Esophagus muscularis mucosa (tissue), 4 donors: ENCODE measurements at regions not wholly inside any gene's neighbourhood (a gene's known extent, or its start where the extent isn't known, plus 50 kb on each side); places are given as distances from the start of the nearest gene placed in this dataset.

ENCODE experiments used
- DNase-seq: peaks from one replicate; pipeline ENCODE4 v3.0.0-alpha.2; 2017; ENCODE audit errors: extremely low spot score
- H3K27ac ChIP-seq, 4 donors: fragments of 200-600 bp; sonication (generic); replicated peaks in 1 of 4; 1 replicate in 3 of 4; 2 replicates in 1 of 4; pipeline ENCODE4 v1.5.1; 2016 to 2019; ENCODE audit warnings: mild to moderate bottlenecking in 1 of 4
- H3K27me3 ChIP-seq, 4 donors: fragments of 200-600 bp; sonication (generic); one replicate each; pipeline versions ENCODE4 v1.5.1 to v1.6.0; 2016 to 2019
- H3K36me3 ChIP-seq, 4 donors: fragments of 200-600 bp; sonication (generic); one replicate each; pipeline ENCODE4 v1.5.1; 2016 to 2019
- H3K4me1 ChIP-seq, 4 donors: fragments of 200-600 bp; sonication (generic); one replicate each; pipeline ENCODE4 v1.5.1; 2016 to 2019
- H3K4me3 ChIP-seq, 4 donors: fragments of 200-600 bp; sonication (generic); 1 replicate in 2 of 4; 2 replicates in 2 of 4; pipeline ENCODE4 v1.5.1; 2016 to 2019; ENCODE audit warnings: mild to moderate bottlenecking in 4 of 4, moderate library complexity in 1 of 4
- H3K9me3 ChIP-seq, 4 donors: fragments of 200-600 bp; sonication (generic); 1 replicate in 3 of 4; 2 replicates in 1 of 4; pipeline ENCODE4 v1.5.1; 2016 to 2019
- EP300 ChIP-seq: sonication (generic); formaldehyde crosslinking; IDR thresholded peaks from one replicate; pipeline ENCODE4 v1.6.1; 2017; ENCODE audit warnings: antibody characterized with exemption
- POLR2A ChIP-seq: fragments of 450-650 bp; IDR thresholded peaks from one replicate; pipeline ENCODE4 v1.6.1; 2017; ENCODE audit warnings: antibody characterized with exemption, moderate library complexity, mild to moderate bottlenecking, low read depth
- POLR2AphosphoS5 ChIP-seq, 2 donors: sonication (generic); formaldehyde crosslinking; IDR thresholded peaks; one replicate each; pipeline ENCODE4 v1.6.1; 2017; ENCODE audit warnings: antibody characterized with exemption in 2 of 2
- WGBS: methylation state at CpG from one replicate; pipeline ENCODE4 v1.1.5; 2018; 5-methylcytosine and 5-hydroxymethylcytosine counted together
- intact Hi-C: fragments of 100-400 bp; cut with DNase I; formaldehyde crosslinking; loops from one replicate; pipeline ENCODE4 v1.15.1; 2023
- TF ChIP-seq, protein P1 (sequence below), 3 experiments: fragments of 200-600 bp in 2 of 3; fragments of 450-650 bp in 1 of 3; sonication (generic) in 2 of 3; IDR thresholded peaks; one replicate each; pipeline ENCODE4 v1.5.1; 2017 to 2019; ENCODE audit warnings: antibody characterized with exemption in 3 of 3, mild to moderate bottlenecking in 2 of 3, moderate library complexity in 1 of 3

DNA sequence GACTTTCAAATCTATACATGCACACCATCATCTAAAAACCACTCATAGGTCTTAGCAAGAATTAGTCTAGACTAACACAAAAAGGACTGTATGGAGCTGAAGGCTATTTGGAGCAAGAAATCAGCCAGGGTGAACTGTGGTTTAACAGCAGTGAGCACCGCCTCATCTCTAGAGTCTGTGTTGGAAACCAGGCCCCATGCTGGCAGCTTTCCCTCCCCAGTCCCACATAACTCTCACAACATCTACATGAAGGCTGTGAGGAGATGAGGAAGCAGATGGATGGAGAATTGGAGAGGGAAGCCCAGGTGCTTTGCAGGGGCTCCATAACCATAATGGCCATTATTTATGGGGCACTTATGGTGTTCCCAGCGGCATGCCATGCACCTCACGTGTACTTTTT, 133.2 kb upstream of the TOPAZ1 start:
- DNase-seq, result peak; percentile 62
- no peak for TF ChIP-seq EP300
- no peak for TF ChIP-seq POLR2A
- TF ChIP-seq, protein P1, sequence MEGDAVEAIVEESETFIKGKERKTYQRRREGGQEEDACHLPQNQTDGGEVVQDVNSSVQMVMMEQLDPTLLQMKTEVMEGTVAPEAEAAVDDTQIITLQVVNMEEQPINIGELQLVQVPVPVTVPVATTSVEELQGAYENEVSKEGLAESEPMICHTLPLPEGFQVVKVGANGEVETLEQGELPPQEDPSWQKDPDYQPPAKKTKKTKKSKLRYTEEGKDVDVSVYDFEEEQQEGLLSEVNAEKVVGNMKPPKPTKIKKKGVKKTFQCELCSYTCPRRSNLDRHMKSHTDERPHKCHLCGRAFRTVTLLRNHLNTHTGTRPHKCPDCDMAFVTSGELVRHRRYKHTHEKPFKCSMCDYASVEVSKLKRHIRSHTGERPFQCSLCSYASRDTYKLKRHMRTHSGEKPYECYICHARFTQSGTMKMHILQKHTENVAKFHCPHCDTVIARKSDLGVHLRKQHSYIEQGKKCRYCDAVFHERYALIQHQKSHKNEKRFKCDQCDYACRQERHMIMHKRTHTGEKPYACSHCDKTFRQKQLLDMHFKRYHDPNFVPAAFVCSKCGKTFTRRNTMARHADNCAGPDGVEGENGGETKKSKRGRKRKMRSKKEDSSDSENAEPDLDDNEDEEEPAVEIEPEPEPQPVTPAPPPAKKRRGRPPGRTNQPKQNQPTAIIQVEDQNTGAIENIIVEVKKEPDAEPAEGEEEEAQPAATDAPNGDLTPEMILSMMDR (IDR thresholded peaks at IDR 0.05), result no peak
- no peak for TF ChIP-seq POLR2AphosphoS5 (IDR thresholded peaks at IDR 0.05)
- Histone ChIP-seq H3K27ac (no peak overlapping the region), H3K27me3 (peaks cover 0 to 14% (median 0%) of the 10 kb centered on the region in 4 donors), H3K9me3 (no peaks in the 10 kb centered on the region), H3K36me3 (no peaks in the 10 kb centered on the region), H3K4me1 (peaks cover 0 to 13% (median 9%) of the 10 kb centered on the region in 4 donors), H3K4me3 (no peak overlapping the region)
- intact Hi-C loops, result no loop called here
- 91% methylated on average over 3 of the region's 3 CpGs for WGBS

GRCh38 chr3:44109771-44110361, 131.8 kb upstream of the TOPAZ1 start:
- Histone ChIP-seq H3K4me1 (peaks cover 0 to 13% (median 9%) of the 10 kb centered on the region in 4 donors), H3K9me3 (no peaks in the 10 kb centered on the region), H3K27me3 (peaks cover 0 to 19% (median 0%) of the 10 kb centered on the region in 4 donors), H3K36me3 (no peaks in the 10 kb centered on the region), H3K4me3 (no peak overlapping the region), H3K27ac (no peak overlapping the region)
- intact Hi-C loops, result no loop called here
- no peak for DNase-seq
- 93% methylated on average over 7 of the region's 7 CpGs for WGBS
- TF ChIP-seq POLR2AphosphoS5 (IDR thresholded peaks at IDR 0.05), result no peak
- TF ChIP-seq, protein P1 (IDR thresholded peaks at IDR 0.05), result no peak
- no peak for TF ChIP-seq EP300
- no peak for TF ChIP-seq POLR2A

DNA sequence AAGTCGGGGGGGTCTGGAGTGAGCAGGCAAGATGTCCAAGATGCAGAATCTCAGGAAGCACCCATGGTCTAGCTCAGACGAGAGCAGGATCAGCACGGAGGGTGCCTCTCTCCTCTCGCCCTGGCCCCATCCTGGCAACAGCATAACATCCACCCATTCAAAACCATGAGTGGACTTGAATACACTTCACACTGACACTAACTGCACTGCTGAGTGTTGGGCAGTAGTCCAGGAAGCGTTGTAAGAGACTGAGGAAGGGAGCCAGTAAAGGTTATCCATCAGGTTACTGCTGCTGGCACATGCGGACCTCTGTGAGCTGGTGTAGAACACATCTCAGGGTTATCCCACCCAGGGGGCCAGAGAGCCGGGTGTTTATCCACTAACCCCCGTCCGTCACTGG, 131.0 kb upstream of the TOPAZ1 start:
- Histone ChIP-seq H3K4me1 (peaks cover 0 to 13% (median 9%) of the 10 kb centered on the region in 4 donors), H3K9me3 (no peaks in the 10 kb centered on the region), H3K36me3 (no peaks in the 10 kb centered on the region), H3K27me3 (peaks cover 0 to 25% (median 0%) of the 10 kb centered on the region in 4 donors), H3K27ac (no peak overlapping the region), H3K4me3 (no peak overlapping the region)
- TF ChIP-seq EP300, result no peak
- TF ChIP-seq, protein P1 (IDR thresholded peaks at IDR 0.05), result no peak
- no peak for TF ChIP-seq POLR2A
- TF ChIP-seq POLR2AphosphoS5 (IDR thresholded peaks at IDR 0.05), result no peak
- no peak for DNase-seq
- WGBS, result 62% methylated on average over 6 of the region's 9 CpGs
- intact Hi-C loops, result no loop called here

- no peak overlapping the region for H3K4me3 ChIP-seq
- H3K36me3 ChIP-seq, result no peaks in the 10 kb centered on the region
- WGBS, result 83% methylated on average over 2 of the region's 2 CpGs
- DNase-seq, result no peak
- no peak overlapping the region for H3K27ac ChIP-seq
- intact Hi-C loops, result no loop called here
- H3K27me3 ChIP-seq, result peaks cover 0 to 26% (median 0%) of the 10 kb centered on the region in 4 donors
- H3K4me1 ChIP-seq, result peaks cover 0 to 8% (median 7%) of the 10 kb centered on the region in 4 donors
- TF ChIP-seq EP300 (no peak), POLR2A (no peak), POLR2AphosphoS5 (IDR thresholded peaks at IDR 0.05) (no peak)
- TF ChIP-seq, protein P1 (IDR thresholded peaks at IDR 0.05), result no peak
- no peaks in the 10 kb centered on the region for H3K9me3 ChIP-seq
These were observed 130.2 kb upstream of the TOPAZ1 start for GRCh38 chr3:44111482-44111881.

GRCh38 chr3:44114142-44114541, 127.5 kb upstream of the TOPAZ1 start:
- no peaks in the 10 kb centered on the region for H3K36me3 ChIP-seq
- no peaks in the 10 kb centered on the region for H3K9me3 ChIP-seq
- TF ChIP-seq EP300 (no peak), POLR2AphosphoS5 (IDR thresholded peaks at IDR 0.05) (no peak), POLR2A (no peak)
- TF ChIP-seq, protein P1 (IDR thresholded peaks at IDR 0.05), result peak in 2 of 3 experiments; percentile 16 to 29
- no peak overlapping the region for H3K4me3 ChIP-seq
- peaks cover 0 to 26% (median 0%) of the 10 kb centered on the region in 4 donors for H3K27me3 ChIP-seq
- H3K4me1 ChIP-seq, result no peaks in the 10 kb centered on the region
- intact Hi-C loops, result no loop called here
- no peak overlapping the region for H3K27ac ChIP-seq
- DNase-seq, result no peak
- WGBS, result 38% methylated on average over 10 of the region's 12 CpGs
